Eye (tissue), 1 donor: ENCODE measurements at regions not wholly inside any gene's neighbourhood (a gene's known extent, or its start where the extent isn't known, plus 50 kb on each side); places are given as distances from the start of the nearest gene placed in this dataset.
A peak's percentile ranks its signal among the peaks of the same experiment; 100 is the strongest.
"Not testable (repeated sequence)": the region's sequence is repeated elsewhere in the genome, so short reads cannot be mapped to it uniquely, and the experiment has no call there.

Source experiments
- DNase-seq: peaks from one replicate; pipeline ENCODE4 v3.0.0-alpha.2; 2015

DNA sequence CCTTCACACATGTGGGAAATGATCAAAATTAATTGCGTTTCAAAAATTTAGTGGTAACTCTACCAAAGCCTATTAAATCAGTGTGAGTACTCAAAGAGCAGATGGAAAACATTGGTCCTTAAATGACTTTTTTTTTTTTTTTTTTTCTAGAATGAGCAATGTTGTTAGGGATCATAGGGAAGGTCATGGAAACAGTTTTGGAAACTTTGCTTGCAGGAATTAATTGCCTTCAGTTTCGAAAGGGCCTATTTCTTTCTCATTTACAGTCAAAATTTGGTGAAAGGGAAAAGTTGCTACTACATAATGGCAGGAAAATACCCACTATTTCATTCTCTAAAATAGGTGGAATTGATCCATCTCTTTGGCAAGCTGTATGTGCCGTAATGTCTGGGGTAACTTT, 160.9 kb downstream of the RTL9 start:
- no peak for DNase-seq

DNA sequence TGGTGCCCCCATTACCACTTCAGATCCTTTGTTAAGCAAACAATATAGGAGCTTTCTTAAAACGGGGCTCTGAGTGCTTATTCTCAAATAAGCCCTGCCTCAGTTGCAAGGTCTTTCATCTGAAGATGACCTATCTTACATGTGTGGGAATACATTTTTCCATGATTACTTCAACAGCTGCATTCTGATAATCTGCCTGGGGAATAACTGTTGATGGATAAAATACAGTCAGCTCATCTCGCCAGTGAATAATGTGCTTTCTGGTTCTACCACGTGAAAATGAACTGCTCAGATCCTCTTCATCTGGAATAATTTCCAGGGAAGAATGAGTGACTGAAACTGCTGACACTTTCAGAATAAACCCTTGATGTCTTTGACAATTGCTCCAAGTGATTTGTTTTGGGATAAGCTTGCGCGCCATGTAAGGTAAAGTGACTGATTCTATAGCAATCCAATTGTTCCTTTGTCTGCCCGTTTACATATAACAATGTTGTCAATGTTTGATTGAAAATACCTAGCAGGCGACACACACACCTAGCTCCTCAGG, 161.3 kb downstream of the RTL9 start:
- DNase-seq: no peak

DNA sequence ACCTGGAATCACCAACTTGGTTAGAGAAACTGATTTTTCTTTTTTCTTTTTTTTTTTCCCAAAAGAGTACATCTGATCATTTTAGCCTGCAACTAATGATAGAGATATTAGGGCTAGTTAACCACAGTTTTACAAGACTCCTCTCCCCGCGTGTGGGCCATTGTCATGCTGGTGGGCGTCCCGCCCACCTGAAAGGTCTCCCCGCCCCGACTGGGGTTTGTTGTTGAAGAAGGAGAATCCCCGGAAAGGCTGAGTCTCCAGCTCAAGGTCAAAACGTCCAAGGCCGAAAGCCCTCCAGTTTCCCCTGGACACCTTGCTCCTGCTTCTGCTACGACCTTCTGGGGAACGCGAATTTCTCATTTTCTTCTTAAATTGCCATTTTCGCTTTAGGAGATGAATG, 162.0 kb downstream of the RTL9 start:
- not testable (repeated sequence) for DNase-seq

DNA sequence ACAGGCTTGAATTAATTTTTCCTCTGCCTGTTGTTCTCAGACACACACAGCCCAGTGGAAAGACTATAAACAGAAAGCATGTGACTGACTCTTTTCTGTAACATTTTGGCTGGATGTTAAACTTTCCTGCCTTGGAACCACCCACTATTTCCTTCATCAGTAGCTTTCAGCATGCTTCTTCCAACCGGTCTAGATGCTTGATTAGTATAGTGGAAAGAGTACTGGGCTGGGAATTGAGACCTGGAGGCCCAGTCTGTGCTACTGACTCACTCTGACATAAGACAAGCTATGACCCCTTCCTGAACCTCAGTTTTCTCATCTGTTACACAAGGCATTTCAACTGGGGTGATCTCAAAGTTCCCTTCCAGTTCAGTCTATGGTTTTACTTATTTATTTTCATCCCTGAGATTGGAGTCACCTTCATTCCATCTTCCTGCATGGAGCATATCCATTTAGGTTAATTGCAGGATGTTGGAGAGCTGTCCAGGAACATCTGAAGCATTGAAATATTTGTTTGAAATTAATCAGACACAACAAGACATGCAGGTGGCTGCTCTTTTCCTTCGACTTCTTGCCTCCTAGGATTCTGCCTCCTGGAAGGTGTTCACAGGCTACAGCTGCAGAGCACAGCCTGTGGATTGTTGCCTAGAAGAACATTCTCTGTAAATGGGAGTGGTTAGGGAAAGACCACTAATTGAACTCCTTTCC, 173.4 kb downstream of the RTL9 start:
- DNase-seq: no peak

DNA sequence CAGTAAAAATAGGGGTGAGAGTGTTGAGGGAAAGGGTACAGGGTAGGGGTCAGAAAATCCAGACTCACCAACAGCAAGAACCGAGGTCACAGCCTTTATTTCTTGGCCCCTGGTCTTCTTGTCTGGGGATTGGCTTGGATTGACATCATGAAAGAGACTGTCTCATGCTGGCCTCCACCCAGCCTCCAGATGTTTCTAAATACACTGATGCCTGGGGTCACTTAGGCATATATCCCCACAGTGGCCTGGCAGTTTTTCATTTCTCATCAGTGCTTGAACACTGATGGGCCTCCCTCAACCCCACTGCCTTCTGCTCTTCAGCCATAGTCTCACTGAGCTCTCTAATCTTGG, 173.9 kb downstream of the RTL9 start:
- no peak for DNase-seq

DNA sequence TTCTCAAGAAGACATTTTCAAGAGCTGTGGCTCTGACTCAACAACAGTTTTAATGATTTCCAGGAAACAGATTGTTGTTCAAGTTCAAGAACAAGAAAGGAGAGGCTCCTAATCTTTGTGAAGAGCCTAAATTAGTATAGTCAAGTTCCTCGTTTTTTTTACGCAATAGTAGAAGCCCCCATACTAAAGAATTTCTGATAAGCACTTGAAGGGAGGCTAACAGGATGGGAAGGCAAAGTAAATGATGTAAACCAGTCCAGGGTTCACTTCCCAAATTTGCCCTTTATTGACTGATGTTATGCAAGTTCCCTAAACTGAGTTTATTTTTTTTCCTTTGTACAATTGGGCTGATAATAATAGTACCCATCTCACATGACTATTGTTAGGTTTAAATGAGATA, 178.2 kb downstream of the RTL9 start:
- no peak for DNase-seq

DNA sequence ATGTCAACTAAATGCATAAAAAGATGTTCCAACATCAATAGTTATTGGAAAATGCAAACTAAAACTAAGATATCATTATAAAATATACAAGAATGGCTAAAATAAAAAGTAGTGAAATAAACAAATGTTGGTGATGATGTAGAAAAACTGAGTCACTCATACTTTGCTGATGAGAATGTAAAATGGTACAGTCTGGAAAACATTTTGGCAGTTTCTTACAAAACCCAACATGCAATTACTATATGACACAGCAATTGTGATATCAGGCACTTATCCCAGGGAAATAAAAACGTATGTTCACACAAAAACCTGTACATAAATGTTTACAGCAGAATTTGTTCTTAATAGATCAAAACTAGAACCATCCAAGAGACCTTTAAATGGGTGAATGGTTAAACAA, 182.6 kb downstream of the RTL9 start:
- no peak for DNase-seq

DNA sequence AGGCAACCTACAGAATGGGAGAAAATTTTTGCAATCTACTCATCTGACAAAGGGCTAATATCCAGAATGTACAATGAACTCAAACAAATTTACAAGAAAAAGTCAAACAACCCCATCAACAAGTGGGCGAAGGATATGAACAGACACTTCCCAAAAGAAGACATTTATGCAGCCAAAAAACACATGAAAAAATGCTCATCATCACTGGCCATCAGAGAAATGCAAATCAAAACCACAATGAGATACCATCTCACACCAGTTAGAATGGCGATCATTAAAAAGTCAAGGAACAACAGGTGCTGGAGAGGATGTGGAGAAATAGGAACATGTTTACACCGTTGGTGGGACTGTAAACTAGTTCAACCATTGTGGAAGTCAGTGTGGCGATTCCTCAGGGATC, 192.2 kb downstream of the RTL9 start:
- not testable (repeated sequence) for DNase-seq

DNA sequence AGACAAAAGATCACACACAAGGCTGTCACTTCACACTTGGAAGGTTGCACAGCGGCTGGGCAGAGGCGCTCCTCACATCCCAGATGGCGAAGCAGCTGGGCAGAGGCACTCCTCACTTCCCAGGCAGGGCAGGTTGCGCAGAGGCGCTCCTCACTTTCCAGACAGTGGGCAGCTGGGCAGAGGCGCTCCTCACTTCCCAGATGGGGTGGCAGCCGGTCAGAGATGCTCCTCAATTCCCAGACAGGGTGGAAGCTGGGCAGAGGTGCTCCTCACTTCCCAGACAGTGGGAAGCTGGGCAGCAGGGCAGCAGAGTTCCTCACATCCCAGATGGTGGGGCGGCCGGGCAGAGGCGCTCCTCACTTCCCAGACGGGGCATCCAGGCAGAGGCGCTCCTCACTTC, 199.2 kb downstream of the RTL9 start:
- DNase-seq: no peak

DNA sequence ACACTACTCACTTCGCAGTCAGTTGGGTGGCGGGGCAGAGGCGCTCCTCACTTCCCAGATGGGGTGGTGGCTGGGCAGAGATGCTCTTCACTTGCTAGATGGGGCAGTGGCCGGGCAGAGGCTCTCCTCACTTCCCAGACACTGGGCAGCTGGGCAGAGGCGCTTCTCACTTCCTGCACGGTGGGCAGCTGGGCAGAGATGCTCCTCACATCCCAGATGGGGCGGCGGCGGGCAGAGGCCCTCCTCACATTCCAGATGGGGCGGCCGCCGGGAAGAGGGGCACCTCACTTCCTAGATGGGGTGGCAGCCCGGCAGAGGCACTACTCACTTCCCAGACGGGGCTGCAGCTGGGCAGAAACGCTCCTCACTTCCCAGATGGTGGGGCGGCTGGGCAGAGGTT, 199.8 kb downstream of the RTL9 start:
- no peak for DNase-seq

DNA sequence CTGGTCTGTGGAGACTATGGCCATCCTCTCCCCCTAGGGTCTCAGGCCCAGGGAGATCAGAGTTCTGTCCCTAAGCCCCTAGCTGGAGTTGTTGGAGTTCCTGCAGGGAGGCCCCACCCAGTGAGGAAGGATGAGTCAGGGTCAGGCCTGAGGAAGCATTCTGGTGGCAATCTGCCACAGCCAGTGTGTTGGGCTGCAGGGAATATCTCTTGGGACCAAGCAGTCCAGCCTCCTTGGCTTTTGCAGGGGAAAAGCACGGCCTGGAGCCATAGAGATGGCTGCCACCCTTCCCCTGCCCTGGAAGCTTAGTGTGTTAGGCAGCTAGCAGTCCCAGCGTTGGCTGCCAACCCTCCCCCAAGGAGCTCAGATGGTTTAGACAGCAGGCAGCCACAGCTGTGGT, 202.4 kb downstream of the RTL9 start:
- no peak for DNase-seq

DNA sequence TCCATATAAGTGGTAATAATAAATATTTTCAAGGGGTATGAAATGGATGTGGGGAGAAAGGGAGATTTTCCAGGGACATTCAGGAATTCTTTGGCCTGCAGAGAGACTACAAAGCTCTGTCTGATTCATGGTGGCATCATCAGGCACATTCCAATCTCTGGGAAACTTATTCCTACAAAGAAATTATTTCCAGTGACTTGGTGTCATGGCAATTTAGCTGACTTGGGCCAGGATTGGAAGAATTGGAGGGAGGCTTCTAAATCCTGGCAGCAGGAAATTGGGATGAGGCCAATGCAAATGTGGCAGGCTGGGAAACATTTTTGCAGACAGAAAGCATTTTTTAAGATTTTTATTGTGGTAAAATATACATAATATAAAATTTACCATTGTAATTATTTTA, 204.6 kb downstream of the RTL9 start:
- DNase-seq: no peak

DNA sequence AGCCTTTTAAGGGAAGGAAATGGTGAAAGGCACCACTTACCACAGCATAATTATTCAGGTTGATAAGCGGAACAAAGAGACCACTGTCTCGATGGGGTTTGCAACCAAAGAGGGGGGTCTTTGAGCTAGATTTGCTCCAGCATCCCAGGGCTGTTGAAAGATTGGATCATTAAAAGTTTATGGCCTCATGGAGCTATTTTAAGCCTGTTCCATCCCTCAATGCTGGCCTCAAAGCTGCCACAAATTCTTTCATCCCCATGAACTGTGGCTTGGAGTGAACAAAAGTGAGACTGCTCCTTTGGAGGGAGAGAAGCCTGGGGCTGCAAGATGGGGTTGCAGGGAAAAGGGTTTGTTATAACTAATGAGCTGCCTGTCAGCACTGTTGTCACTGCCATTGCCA, 209.8 kb downstream of the RTL9 start:
- DNase-seq: peak; percentile 41

DNA sequence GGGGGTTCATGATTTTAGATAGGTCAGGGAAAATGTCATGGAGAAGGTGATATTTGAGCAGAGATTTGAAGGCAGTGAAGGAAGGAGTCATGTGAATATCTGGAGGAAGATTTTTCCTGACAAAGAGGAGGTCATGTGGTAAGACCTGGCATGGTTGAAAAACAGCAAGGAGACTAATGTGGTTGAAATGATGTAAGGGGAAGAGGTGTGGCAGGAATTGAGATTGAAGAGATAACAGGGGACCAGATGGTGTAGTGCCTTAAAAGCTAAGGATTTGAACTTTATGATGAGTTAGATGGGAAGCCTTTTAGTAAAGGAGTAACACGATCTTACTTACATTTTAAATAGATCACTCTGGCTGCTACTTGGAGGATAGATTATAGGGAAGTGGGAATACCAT, 210.9 kb downstream of the RTL9 start:
- no peak for DNase-seq

DNA sequence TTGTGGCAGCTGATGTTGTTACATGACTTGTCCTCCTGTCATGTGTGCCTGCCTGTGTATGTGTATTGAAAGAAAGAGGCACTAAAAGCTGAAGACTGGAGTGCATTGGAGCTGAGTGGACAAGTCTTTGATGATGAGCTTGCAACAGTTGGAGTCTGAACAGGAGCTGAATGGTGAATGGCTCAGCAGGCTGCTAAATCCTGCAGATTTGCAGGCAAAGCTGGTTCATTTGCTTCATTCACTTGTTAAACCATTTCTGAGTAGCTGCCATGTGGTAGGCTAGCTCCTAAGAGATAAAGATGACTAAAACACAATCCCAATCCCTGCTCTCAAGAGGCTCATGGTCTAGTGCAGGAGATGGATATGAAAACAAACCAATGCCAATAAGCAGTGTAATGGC, 217.3 kb downstream of the CHRDL1 start:
- no peak for DNase-seq

DNA sequence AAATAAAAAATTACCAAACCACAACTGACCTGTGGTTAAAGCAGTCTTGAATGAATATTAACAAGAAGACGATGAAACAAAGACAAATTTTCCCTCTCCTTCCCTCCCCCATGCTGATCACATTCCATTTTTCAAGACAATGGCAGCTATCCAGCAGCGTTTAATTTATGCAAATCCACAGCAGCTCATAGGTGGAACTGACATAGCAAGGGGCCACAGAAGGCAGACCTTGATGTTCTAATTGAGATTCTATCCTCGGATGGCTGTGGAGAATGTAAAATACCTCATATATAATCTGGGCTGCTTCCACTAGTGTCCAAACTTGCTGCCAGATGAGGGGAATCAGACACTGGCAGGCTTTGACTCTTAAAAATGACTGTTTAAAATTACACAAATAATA, 211.5 kb downstream of the CHRDL1 start:
- DNase-seq: no peak

DNA sequence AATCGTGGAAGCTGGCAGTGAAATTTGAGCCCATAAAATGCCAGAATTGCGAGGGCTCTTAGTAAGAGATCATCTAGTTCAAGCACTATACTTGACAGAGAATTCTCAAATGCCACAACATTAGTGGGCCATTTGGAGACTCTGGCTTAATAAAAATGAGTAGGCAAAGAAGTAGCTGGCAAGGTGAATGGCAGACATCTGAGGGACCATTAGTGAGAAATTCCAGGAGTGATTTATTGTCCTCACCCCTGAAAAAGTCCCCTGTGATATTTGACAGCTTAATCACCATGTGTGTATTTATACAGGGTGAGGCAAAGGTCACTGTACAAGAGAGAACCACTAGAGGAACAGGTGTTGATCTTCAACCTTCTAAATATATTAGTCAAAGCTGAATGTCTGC, 207.5 kb downstream of the CHRDL1 start:
- no peak for DNase-seq

DNA sequence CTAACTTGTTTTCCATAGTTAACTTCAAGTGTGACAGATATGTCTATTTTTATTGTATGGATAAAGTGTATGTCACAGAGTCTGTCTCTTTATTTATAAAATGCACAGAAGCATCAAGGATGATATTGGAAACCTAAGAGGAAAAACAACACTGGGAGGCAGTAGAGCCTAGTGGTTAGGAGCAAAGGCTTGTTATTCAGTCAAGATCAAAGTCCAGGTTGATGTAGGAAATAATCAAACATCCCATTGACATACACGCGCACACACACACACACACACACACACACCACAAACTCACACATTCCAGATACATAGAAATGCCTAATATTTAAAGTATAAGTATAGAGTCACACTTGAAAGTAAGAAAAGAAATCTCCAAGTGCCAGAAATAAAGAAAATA, 206.8 kb downstream of the CHRDL1 start:
- DNase-seq: no peak

DNA sequence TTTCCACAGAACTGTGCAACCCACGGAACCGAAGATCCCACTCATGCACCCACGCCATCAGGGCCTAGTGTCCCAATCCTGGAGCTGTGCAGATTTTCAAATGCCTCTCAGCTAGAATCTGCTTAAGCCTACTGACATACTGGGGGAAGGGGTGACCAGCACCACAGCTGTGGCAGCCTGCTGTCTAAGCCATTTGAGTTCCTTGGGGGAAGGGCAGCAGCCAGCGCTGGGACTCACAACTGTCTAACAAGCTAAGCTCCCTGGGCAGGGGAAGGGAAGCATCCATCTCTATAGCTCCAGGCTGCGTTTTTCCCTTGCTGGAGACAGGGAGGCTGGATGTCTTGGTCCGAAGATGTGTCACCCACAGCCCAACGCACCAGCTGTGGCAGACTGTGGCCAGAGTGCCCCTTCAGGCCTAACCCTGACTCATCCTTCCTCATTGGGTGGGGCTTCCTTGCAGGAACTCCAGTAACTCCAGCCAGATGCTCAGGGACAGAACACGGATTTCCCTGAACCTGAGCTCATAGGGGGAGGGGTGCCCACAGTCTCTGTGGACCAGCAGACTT, 194.8 kb downstream of the CHRDL1 start:
- DNase-seq: peak; percentile 17

DNA sequence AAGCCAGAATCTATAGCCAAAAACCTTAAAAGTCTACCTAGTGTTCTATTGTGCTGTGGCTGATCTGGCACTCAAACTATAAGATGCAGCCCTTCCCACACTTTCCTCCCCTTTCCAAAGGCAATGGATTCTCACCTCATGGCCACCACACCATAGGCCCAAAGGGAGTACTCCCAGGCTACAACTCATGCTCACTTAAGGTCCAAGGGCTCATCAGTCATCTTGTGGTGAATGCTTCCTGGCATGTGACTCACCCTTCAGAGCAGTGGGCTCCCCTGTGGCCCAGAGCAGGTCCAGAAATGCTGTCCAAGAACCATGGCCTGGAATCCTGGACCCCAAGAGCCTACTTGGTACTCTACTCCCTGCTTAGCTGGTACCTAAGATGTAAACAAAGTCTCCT, 181.0 kb downstream of the CHRDL1 start:
- no peak for DNase-seq
